Suppressor macrophage treated with lipopolysaccharide for 4 hours (primary cell): ENCODE measurements at regions not wholly inside any gene's neighbourhood (a gene's known extent, or its start where the extent isn't known, plus 50 kb on each side); places are given as distances from the start of the nearest gene placed in this dataset.
"Not testable (repeated sequence)": the region's sequence is repeated elsewhere in the genome, so short reads cannot be mapped to it uniquely, and the experiment has no call there.

Experiments
- DNase-seq: peaks from one replicate; pipeline ENCODE4 v3.0.0-alpha.2; 2020

DNA sequence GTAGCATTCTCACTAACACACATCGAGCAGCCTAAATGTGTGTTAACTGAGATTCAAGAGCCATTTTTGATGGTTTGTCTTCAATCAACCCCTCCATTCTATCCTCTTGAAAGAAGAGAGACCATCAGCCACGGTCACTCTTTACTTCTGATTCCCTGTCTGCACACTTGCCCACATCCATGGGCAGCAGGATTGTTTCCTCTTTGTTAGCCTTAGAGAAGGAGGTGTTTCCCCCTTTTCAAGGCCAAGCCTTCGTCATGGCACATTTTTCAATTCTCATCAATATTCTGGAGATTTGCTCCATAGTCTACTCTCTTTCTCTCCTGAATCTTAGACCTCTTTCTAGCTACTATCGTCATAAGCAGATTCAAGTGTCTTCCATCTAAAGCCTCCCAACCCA, 522.4 kb upstream of the NAALADL2 start:
- peak; percentile 26 for DNase-seq

DNA sequence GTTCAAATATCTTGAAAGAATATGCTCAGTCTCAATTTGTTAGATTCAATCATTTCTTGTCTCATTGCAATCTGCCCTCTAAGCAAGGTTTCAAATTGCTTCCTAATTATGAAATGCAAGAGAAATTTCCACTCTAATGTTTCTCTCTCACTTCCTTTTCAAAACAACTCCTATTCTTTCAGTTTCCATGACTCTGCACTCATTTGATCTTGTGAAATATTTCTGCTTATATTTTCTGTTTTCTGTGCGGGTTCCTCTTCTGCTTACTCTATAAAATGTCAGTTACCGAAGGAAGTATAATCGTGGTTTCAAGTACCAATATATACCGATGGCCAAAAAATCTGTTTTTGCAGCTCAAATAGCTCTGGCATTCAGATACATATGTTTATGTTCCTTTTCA, 521.9 kb upstream of the NAALADL2 start:
- DNase-seq = peak; percentile 83

GRCh38 chr3:174340624-174341587, 518.2 kb upstream of the NAALADL2 start:
- no peak for DNase-seq

GRCh38 chr3:174342171-174342570, 517.0 kb upstream of the NAALADL2 start:
- no peak for DNase-seq

GRCh38 chr3:174342941-174343501, 516.1 kb upstream of the NAALADL2 start:
- no peak for DNase-seq

- DNase-seq = no peak
Observed at GRCh38 chr3:174346141-174346540, 513.0 kb upstream of the NAALADL2 start.

- no peak for DNase-seq
Observed at GRCh38 chr3:174346571-174346970, 512.6 kb upstream of the NAALADL2 start.

GRCh38 chr3:174347474-174348138, 511.5 kb upstream of the NAALADL2 start:
- DNase-seq = no peak

DNA sequence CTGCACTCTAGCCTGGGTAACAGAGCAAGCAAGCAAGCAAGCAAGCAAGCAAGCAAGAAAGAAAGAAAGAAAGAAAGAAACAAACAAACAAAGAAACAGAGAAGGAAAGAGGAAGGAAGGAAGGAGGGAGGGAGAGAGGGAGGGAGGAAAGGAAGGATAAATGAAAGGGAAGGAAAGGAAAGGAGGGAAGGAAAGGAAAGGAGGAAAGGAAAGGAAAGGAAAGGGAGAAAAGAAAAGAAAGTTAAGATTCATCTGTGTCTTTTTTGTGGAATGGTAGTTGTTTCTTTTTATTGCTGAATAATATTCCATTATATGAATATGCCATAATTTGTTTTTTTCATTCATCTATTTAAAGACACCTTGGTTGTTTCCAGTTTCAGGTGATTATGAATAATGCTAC, 506.9 kb upstream of the NAALADL2 start:
- no peak for DNase-seq

DNA sequence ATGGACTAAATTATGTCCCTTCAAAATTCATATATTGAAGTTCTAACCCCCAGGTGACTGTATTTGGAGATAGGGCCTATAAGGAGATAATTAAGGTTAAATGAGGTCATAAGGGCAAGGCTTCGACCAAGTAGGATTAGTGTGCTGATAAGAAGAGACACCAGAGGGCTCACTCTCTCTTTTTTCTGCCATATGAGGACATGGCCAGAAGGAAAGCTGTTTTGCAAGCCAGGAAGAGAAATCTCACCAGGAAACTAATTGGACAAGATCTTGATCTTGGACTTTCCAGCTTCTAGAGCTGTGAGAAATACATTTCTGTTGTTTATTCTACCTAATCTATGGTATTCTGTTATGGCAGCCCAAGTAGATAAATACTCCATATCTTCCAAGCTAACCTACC, 503.6 kb upstream of the NAALADL2 start:
- DNase-seq = peak; percentile 31

GRCh38 chr3:174356596-174356995, 502.5 kb upstream of the NAALADL2 start:
- no peak for DNase-seq

GRCh38 chr3:174358252-174358651, 500.9 kb upstream of the NAALADL2 start:
- no peak for DNase-seq

DNA sequence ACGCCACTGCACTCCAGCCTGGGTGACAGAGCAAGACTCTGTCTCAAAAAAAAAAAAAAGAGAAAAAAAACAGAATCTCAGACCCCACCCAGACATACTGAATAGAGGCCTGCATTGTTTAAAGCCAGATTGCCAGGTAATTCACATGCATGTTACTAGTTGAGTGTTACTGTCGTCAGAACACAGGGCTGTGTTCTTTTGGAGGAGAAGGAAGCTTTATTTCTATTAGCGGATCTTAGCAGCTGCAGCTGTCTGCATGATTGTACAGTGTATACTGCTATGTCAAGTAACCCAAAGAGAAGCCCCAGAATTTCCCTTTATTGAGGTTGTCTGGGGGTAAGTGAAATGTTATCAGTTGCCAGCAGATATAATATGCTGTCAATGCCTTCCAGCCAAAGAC, 496.6 kb upstream of the NAALADL2 start:
- DNase-seq = no peak

GRCh38 chr3:174363256-174363655, 495.9 kb upstream of the NAALADL2 start:
- DNase-seq = no peak

DNA sequence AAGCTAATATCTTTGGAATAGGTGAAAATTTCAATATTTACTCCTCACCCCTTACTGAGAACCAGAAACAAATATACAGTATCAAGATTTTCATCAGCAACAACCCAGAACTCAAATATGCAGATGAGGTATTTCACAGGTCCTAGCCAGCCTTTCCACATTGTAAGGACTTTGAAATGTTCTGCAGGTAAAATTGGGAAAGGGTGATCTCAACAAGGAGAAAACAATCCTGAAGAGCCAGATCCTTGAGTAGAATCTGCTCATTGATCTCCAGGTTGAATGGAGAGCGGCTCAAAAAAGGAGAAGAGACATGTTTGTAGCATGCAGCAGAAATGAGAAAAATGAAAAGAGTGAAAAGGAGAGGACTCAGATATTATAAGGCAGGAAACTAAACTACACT, 493.3 kb upstream of the NAALADL2 start:
- DNase-seq = no peak

- not testable (repeated sequence) for DNase-seq
Observed at GRCh38 chr3:174366904-174367303, 492.2 kb upstream of the NAALADL2 start.

- no peak for DNase-seq
Observed at GRCh38 chr3:174376346-174376745, 482.8 kb upstream of the NAALADL2 start.

- DNase-seq = no peak
Observed at GRCh38 chr3:174377096-174377495, 482.0 kb upstream of the NAALADL2 start.

DNA sequence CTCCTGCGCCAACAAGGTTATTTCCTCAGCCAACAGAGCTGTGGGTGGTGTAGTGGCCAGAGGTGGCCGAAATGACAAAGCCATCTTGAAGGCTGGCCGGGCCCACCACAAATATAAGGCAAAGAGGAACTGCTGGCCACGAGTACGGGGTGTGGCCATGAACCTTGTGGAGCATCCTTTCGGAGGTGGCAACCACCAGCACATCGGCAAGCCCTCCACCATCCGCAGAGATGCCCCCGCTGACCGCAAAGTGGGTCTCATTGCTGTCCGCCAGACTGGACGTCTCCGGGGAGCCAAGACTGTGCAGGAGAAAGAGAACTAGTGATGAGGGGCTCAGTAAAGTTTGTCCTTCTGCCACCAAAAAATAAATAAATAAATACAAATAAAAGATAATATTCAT, 481.4 kb upstream of the NAALADL2 start:
- DNase-seq = no peak

GRCh38 chr3:174382878-174383277, 476.3 kb upstream of the NAALADL2 start:
- DNase-seq = no peak

GRCh38 chr3:174387736-174388135, 471.4 kb upstream of the NAALADL2 start:
- no peak for DNase-seq

GRCh38 chr3:174397848-174398247, 461.3 kb upstream of the NAALADL2 start:
- peak; percentile 35 for DNase-seq

- no peak for DNase-seq
Observed at GRCh38 chr3:174398761-174399160, 460.4 kb upstream of the NAALADL2 start.

- no peak for DNase-seq
Observed at GRCh38 chr3:174403831-174404230, 455.3 kb upstream of the NAALADL2 start.
